H9 (cell line): ENCODE measurements at regions not wholly inside any gene's neighbourhood (a gene's known extent, or its start where the extent isn't known, plus 50 kb on each side); places are given as distances from the start of the nearest gene placed in this dataset.

ENCODE experiments used
- DNase-seq: peaks from one replicate; pipeline ENCODE4 v3.0.0-alpha.2; 2017
- H2AFZ ChIP-seq: one replicate; pipeline ENCODE4 v1.6.1; 2013; ENCODE audit warnings: mild to moderate bottlenecking, low read length, control low read depth, moderate library complexity
- H2AK5ac ChIP-seq: 2 replicates; pipeline ENCODE4 v1.6.1; 2013; ENCODE audit warnings: low read length, control low read depth, mixed read lengths; ENCODE audit not compliant: insufficient read length
- H2BK120ac ChIP-seq: one replicate; pipeline ENCODE4 v1.6.1; 2013; ENCODE audit warnings: low read depth, mild to moderate bottlenecking, low read length, control low read depth, inconsistent platforms; ENCODE audit not compliant: poor library complexity, severe bottlenecking
- H2BK12ac ChIP-seq: 2 replicates; pipeline ENCODE4 v1.6.1; 2013; ENCODE audit warnings: low read length, control low read depth, mixed read lengths, low read depth; ENCODE audit not compliant: insufficient read length
- H2BK15ac ChIP-seq: 2 replicates; pipeline ENCODE4 v1.6.1; 2013; ENCODE audit warnings: low read depth, low read length, control low read depth
- H2BK20ac ChIP-seq: one replicate; pipeline ENCODE4 v1.6.1; 2013; ENCODE audit warnings: low read depth, mild to moderate bottlenecking, low read length, control low read depth, inconsistent platforms; ENCODE audit not compliant: poor library complexity, severe bottlenecking
- H2BK5ac ChIP-seq: 2 replicates; pipeline ENCODE4 v1.6.1; 2013; ENCODE audit warnings: low read length, control low read depth, mixed read lengths; ENCODE audit not compliant: insufficient read length
- H3K14ac ChIP-seq: 2 replicates; pipeline ENCODE4 v1.6.1; 2013; ENCODE audit warnings: low read length, control low read depth; ENCODE audit not compliant: insufficient read depth
- H3K18ac ChIP-seq: 2 replicates; pipeline ENCODE4 v1.6.1; 2013; ENCODE audit warnings: low read depth, mild to moderate bottlenecking, mixed read lengths, low read length, control low read depth; ENCODE audit not compliant: insufficient read length
- H3K23ac ChIP-seq: 2 replicates; pipeline ENCODE4 v1.6.1; 2013; ENCODE audit warnings: low read length, control low read depth, mixed read lengths, low read depth; ENCODE audit not compliant: insufficient read length
- H3K23me2 ChIP-seq: 2 replicates; pipeline ENCODE4 v1.6.1; 2013; ENCODE audit warnings: low read depth, mild to moderate bottlenecking, mixed read lengths, low read length, control low read depth; ENCODE audit not compliant: insufficient read length, poor library complexity, severe bottlenecking
- H3K27ac ChIP-seq: 2 replicates; pipeline ENCODE4 v1.5.1; 2013; ENCODE audit warnings: low read length, control low read depth, mixed read lengths, low read depth; ENCODE audit not compliant: insufficient read length
- H3K27me3 ChIP-seq: 2 replicates; pipeline ENCODE4 v1.6.1; 2013; ENCODE audit warnings: low read length, control low read depth, inconsistent platforms; ENCODE audit not compliant: insufficient read depth
- H3K4ac ChIP-seq: 2 replicates; pipeline ENCODE4 v1.6.1; 2013; ENCODE audit warnings: low read depth, mild to moderate bottlenecking, control low read depth, inconsistent platforms, low read length, moderate library complexity
- H3K4me1 ChIP-seq: 2 replicates; pipeline ENCODE4 v1.6.1; 2013; ENCODE audit warnings: low read length, control low read depth, inconsistent platforms; ENCODE audit not compliant: insufficient read depth
- H3K4me2 ChIP-seq: 2 replicates; pipeline ENCODE4 v1.6.1; 2013; ENCODE audit warnings: low read length, control low read depth, mixed read lengths; ENCODE audit not compliant: insufficient read length, insufficient read depth
- H3K56ac ChIP-seq: 2 replicates; pipeline ENCODE4 v1.6.1; 2013; ENCODE audit warnings: low read depth, mild to moderate bottlenecking, mixed read lengths, low read length, control low read depth; ENCODE audit not compliant: insufficient read length
- H3K79me1 ChIP-seq: 2 replicates; pipeline ENCODE4 v1.6.1; 2013; ENCODE audit warnings: low read depth, mild to moderate bottlenecking, moderate library complexity, low read length, control low read depth, inconsistent platforms; ENCODE audit not compliant: insufficient read depth, poor library complexity, severe bottlenecking
- H3K79me2 ChIP-seq: 2 replicates; pipeline ENCODE4 v1.6.1; 2013; ENCODE audit warnings: low read length, control low read depth, inconsistent platforms; ENCODE audit not compliant: insufficient read depth
- H3K9ac ChIP-seq: 2 replicates; pipeline ENCODE4 v1.6.1; 2013; ENCODE audit warnings: low read length, control low read depth, mixed read lengths; ENCODE audit not compliant: insufficient read length; ENCODE audit errors: extremely low read depth
- H3K9me3 ChIP-seq: one replicate; pipeline ENCODE4 v1.6.1; 2013; ENCODE audit warnings: low read depth, low read length, inconsistent platforms; ENCODE audit not compliant: control insufficient read depth
- H3T11ph ChIP-seq: one replicate; pipeline ENCODE4 v1.6.1; 2013; ENCODE audit warnings: mild to moderate bottlenecking, low read length, control low read depth, inconsistent platforms
- H4K20me1 ChIP-seq: one replicate; pipeline ENCODE4 v1.6.1; 2013; ENCODE audit not compliant: control insufficient read depth, insufficient read length, insufficient read depth
- H4K5ac ChIP-seq: 2 replicates; pipeline ENCODE4 v1.6.1; 2013; ENCODE audit warnings: low read depth, mild to moderate bottlenecking, mixed read lengths, low read length, control low read depth; ENCODE audit not compliant: insufficient read length
- H4K8ac ChIP-seq: replicated peaks from 2 replicates; pipeline ENCODE4 v1.6.1; 2013; ENCODE audit warnings: low read length, control low read depth, mixed read lengths, low read depth; ENCODE audit not compliant: insufficient read length
- H4K91ac ChIP-seq: 2 replicates; pipeline ENCODE4 v1.6.1; 2013; ENCODE audit warnings: low read depth, mild to moderate bottlenecking, moderate library complexity, mixed read lengths, low read length, control low read depth; ENCODE audit not compliant: insufficient read length
- H3K27ac Mint-ChIP-seq, 3 experiments: 2 replicates in 2 of 3; 3 replicates in 1 of 3; pipeline ENCODE4 v1.8.0; 2020 to 2021; ENCODE audit warnings: mixed read lengths in 3 of 3, mild to moderate bottlenecking in 1 of 3, moderate library complexity in 1 of 3
- H3K27me3 Mint-ChIP-seq: 2 replicates; pipeline ENCODE4 v1.8.0; 2021; ENCODE audit warnings: low read depth, mild to moderate bottlenecking, moderate library complexity, mixed read lengths
- H3K36me3 Mint-ChIP-seq, 3 experiments: 2 replicates in 2 of 3; 3 replicates in 1 of 3; pipeline ENCODE4 v1.8.0; 2020 to 2021; ENCODE audit warnings: low read depth in 3 of 3, mixed read lengths in 3 of 3; ENCODE audit not compliant: insufficient read depth in 1 of 3
- H3K4me1 Mint-ChIP-seq, 2 experiments: 2 replicates each; pipeline ENCODE4 v1.8.0; 2020; ENCODE audit warnings: mixed read lengths in 2 of 2
- H3K4me3 Mint-ChIP-seq, 2 experiments: 2 replicates in 1 of 2; 3 replicates in 1 of 2; pipeline ENCODE4 v1.8.0; 2020 to 2021; ENCODE audit warnings: mild to moderate bottlenecking in 2 of 2, mixed read lengths in 2 of 2, moderate library complexity in 1 of 2
- H3K9me3 Mint-ChIP-seq, 2 experiments: 2 replicates in 1 of 2; 3 replicates in 1 of 2; pipeline ENCODE4 v1.8.0; 2020; ENCODE audit warnings: mild to moderate bottlenecking in 2 of 2, mixed read lengths in 2 of 2, moderate library complexity in 1 of 2
- CTCF ChIP-seq: fragments of 200-600 bp; sonication (generic); conservative IDR thresholded peaks from 3 replicates; pipeline ENCODE4 v1.8.0; 2021; ENCODE audit warnings: antibody characterized with exemption, mild to moderate bottlenecking
- WGBS: extraction: QIAGEN DNeasy Blood & Tissue Kit; methylation state at CpG from one replicate; pipeline ENCODE4 v1.1.7; 2013; ENCODE audit warnings: missing lambda C conversion rate, low lambda C conversion rate, mixed read lengths; ENCODE audit not compliant: insufficient read length; ENCODE audit errors: extremely low coverage; 5-methylcytosine and 5-hydroxymethylcytosine counted together

GRCh38 chr15:56532721-56533460 is 68.0 kb upstream of the MNS1 start:
- no peaks in the 10 kb centered on the region for H3K9me3 ChIP-seq
- H3K79me1 ChIP-seq, result no peaks in the 10 kb centered on the region
- H3K27ac ChIP-seq, result no peak overlapping the region
- no peak overlapping the region for H4K91ac ChIP-seq
- H2BK15ac ChIP-seq, result no peak overlapping the region
- no peak overlapping the region for H2BK12ac ChIP-seq
- H3K36me3 Mint-ChIP-seq, result no peaks in the 10 kb centered on the region
- H2AFZ ChIP-seq, result no peak overlapping the region
- H3K23ac ChIP-seq, result no peak overlapping the region
- no peak overlapping the region for H2BK5ac ChIP-seq
- no peak overlapping the region for H2AK5ac ChIP-seq
- no peaks in the 10 kb centered on the region for H3K23me2 ChIP-seq
- H3K27ac Mint-ChIP-seq, result no peak overlapping the region
- no peaks in the 10 kb centered on the region for H3K27me3 ChIP-seq
- H3K79me2 ChIP-seq, result no peaks in the 10 kb centered on the region
- H3K9me3 Mint-ChIP-seq, result no peaks in the 10 kb centered on the region
- peaks cover 2% of the 10 kb centered on the region; the same call in 1 of the 2 replicates for H3K27me3 Mint-ChIP-seq
- no peak overlapping the region for H3K18ac ChIP-seq
- no peak overlapping the region for H3K4ac ChIP-seq
- no peaks in the 10 kb centered on the region for H3K4me1 ChIP-seq
- no peak for TF ChIP-seq CTCF
- no peak for DNase-seq
- H2BK120ac ChIP-seq, result no peak overlapping the region
- H3T11ph ChIP-seq, result no peak overlapping the region
- H4K8ac ChIP-seq, result no peak overlapping the region
- H3K4me3 Mint-ChIP-seq, result no peak overlapping the region
- no peaks in the 10 kb centered on the region for H3K4me1 Mint-ChIP-seq
- H3K4me2 ChIP-seq, result no peak overlapping the region
- H4K20me1 ChIP-seq, result no peaks in the 10 kb centered on the region
- H3K9ac ChIP-seq, result no peak overlapping the region
- no peak overlapping the region for H2BK20ac ChIP-seq
- no peak overlapping the region for H3K14ac ChIP-seq
- WGBS, result no CpG with 5 or more reads among the region's 4 CpGs
- no peak overlapping the region for H4K5ac ChIP-seq
- H3K56ac ChIP-seq, result no peak overlapping the region
